ENCODE measurements at regions not wholly inside any gene's neighbourhood (a gene's known extent, or its start where the extent isn't known, plus 50 kb on each side); places are given as distances from the start of the nearest gene placed in this dataset.

- Mint-ChIP-seq H3K4me3 (no peak overlapping the region), H3K9me3 (peaks cover 5% of the 10 kb centered on the region), H3K4me1 (peaks cover 12% of the 10 kb centered on the region), H3K36me3 (peaks cover 3% of the 10 kb centered on the region), H3K27ac (no peak overlapping the region), H3K27me3 (peaks cover 22% of the 10 kb centered on the region)
- no peak for ATAC-seq (ENCODE audit: low read depth)
- DNase-seq (ENCODE audit: low spot score in 2 of 2) = no peak
Observed at GRCh38 chr15:31513178-31513577, 186.5 kb downstream of the KLF13 start.

- H3K27me3 Mint-ChIP-seq = peaks cover 22% of the 10 kb centered on the region
- no peak for ATAC-seq (ENCODE audit: low read depth)
- H3K9me3 Mint-ChIP-seq = peaks cover 5% of the 10 kb centered on the region
Observed at GRCh38 chr15:31516440-31516839, 189.8 kb downstream of the KLF13 start.

GRCh38 chr15:31516874-31517273 lies 190.2 kb downstream of the KLF13 start:
- ATAC-seq (ENCODE audit: low read depth) (no peak), DNase-seq (ENCODE audit: low spot score in 2 of 2) (no peak)
- no peak overlapping the region for H3K27ac Mint-ChIP-seq
- H3K4me3 Mint-ChIP-seq = no peak overlapping the region
- peaks cover 22% of the 10 kb centered on the region for H3K27me3 Mint-ChIP-seq
- peaks cover 3% of the 10 kb centered on the region for H3K36me3 Mint-ChIP-seq
- peaks cover 11% of the 10 kb centered on the region for H3K4me1 Mint-ChIP-seq
- peaks cover 5% of the 10 kb centered on the region for H3K9me3 Mint-ChIP-seq

More at GRCh38 chr15:31516440-31516839, 189.8 kb downstream of the KLF13 start:
- no peak for DNase-seq (ENCODE audit: low spot score in 2 of 2)
- H3K27ac Mint-ChIP-seq = no peak overlapping the region
- H3K36me3 Mint-ChIP-seq = peaks cover 3% of the 10 kb centered on the region
- no peak overlapping the region for H3K4me3 Mint-ChIP-seq
- peaks cover 12% of the 10 kb centered on the region for H3K4me1 Mint-ChIP-seq

GRCh38 chr15:31517711-31518110 lies 191.1 kb downstream of the KLF13 start:
- Mint-ChIP-seq H3K36me3 (peaks cover 3% of the 10 kb centered on the region), H3K27me3 (peaks cover 22% of the 10 kb centered on the region), H3K4me1 (peaks cover 5% of the 10 kb centered on the region), H3K4me3 (no peak overlapping the region), H3K27ac (no peak overlapping the region), H3K9me3 (peaks cover 5% of the 10 kb centered on the region)
- ATAC-seq (ENCODE audit: low read depth) (no peak), DNase-seq (ENCODE audit: low spot score in 2 of 2) (no peak)

- Mint-ChIP-seq H3K27ac (no peak overlapping the region), H3K27me3 (no peaks in the 10 kb centered on the region), H3K4me3 (no peak overlapping the region), H3K4me1 (no peaks in the 10 kb centered on the region), H3K36me3 (no peaks in the 10 kb centered on the region), H3K9me3 (no peaks in the 10 kb centered on the region)
- DNase-seq (ENCODE audit: low spot score in 2 of 2) (no peak), ATAC-seq (ENCODE audit: low read depth) (no peak)
Observed at GRCh38 chr15:31522028-31522427, 195.4 kb downstream of the KLF13 start.

GRCh38 chr15:31523027-31523654 lies 196.5 kb downstream of the KLF13 start:
- DNase-seq (ENCODE audit: low spot score in 2 of 2) (no peak), ATAC-seq (ENCODE audit: low read depth) (no peak)
- H3K4me3 Mint-ChIP-seq = no peak overlapping the region
- no peak overlapping the region for H3K27ac Mint-ChIP-seq
- no peaks in the 10 kb centered on the region for H3K9me3 Mint-ChIP-seq
- no peaks in the 10 kb centered on the region for H3K4me1 Mint-ChIP-seq
- no peaks in the 10 kb centered on the region for H3K36me3 Mint-ChIP-seq
- peaks cover 2% of the 10 kb centered on the region for H3K27me3 Mint-ChIP-seq

- no peak for DNase-seq (ENCODE audit: low spot score in 2 of 2)
- Mint-ChIP-seq H3K27ac (no peak overlapping the region), H3K36me3 (no peaks in the 10 kb centered on the region), H3K27me3 (peaks cover 3% of the 10 kb centered on the region), H3K4me1 (no peaks in the 10 kb centered on the region), H3K4me3 (no peak overlapping the region), H3K9me3 (no peaks in the 10 kb centered on the region)
- ATAC-seq (ENCODE audit: low read depth) = no peak
Observed at GRCh38 chr15:31523655-31524049, 197.0 kb downstream of the KLF13 start.

- Mint-ChIP-seq H3K4me3 (no peak overlapping the region), H3K27ac (no peak overlapping the region), H3K36me3 (no peaks in the 10 kb centered on the region), H3K4me1 (no peaks in the 10 kb centered on the region), H3K9me3 (no peaks in the 10 kb centered on the region), H3K27me3 (peaks cover 8% of the 10 kb centered on the region)
- DNase-seq (ENCODE audit: low spot score in 2 of 2) = no peak
- no peak for ATAC-seq (ENCODE audit: low read depth)
Observed at GRCh38 chr15:31525185-31525695, 198.6 kb downstream of the KLF13 start.

- no peak for ATAC-seq (ENCODE audit: low read depth)
- Mint-ChIP-seq H3K4me3 (no peak overlapping the region), H3K9me3 (no peaks in the 10 kb centered on the region), H3K27ac (no peak overlapping the region), H3K36me3 (no peaks in the 10 kb centered on the region), H3K4me1 (no peaks in the 10 kb centered on the region), H3K27me3 (peaks cover 8% of the 10 kb centered on the region)
- DNase-seq (ENCODE audit: low spot score in 2 of 2) = no peak
Observed at GRCh38 chr15:31525988-31526665, 199.5 kb downstream of the KLF13 start.

- DNase-seq (ENCODE audit: low spot score in 2 of 2) = no peak
- ATAC-seq (ENCODE audit: low read depth) = no peak
- Mint-ChIP-seq H3K9me3 (peaks cover 2% of the 10 kb centered on the region), H3K36me3 (no peaks in the 10 kb centered on the region), H3K4me1 (no peaks in the 10 kb centered on the region), H3K4me3 (no peak overlapping the region), H3K27ac (no peak overlapping the region), H3K27me3 (peaks cover 8% of the 10 kb centered on the region)
Observed at GRCh38 chr15:31526916-31527690, 200.5 kb downstream of the KLF13 start.

GRCh38 chr15:31528846-31529245 lies 202.2 kb downstream of the KLF13 start:
- no peak for ATAC-seq (ENCODE audit: low read depth)
- DNase-seq (ENCODE audit: low spot score in 2 of 2) = no peak
- Mint-ChIP-seq H3K4me3 (no peak overlapping the region), H3K4me1 (no peaks in the 10 kb centered on the region), H3K36me3 (no peaks in the 10 kb centered on the region), H3K9me3 (peaks cover 3% of the 10 kb centered on the region), H3K27ac (no peak overlapping the region), H3K27me3 (peaks cover 8% of the 10 kb centered on the region)

GRCh38 chr15:31537770-31538592 lies 211.3 kb downstream of the KLF13 start:
- Mint-ChIP-seq H3K36me3 (no peaks in the 10 kb centered on the region), H3K4me1 (no peaks in the 10 kb centered on the region), H3K27ac (no peak overlapping the region), H3K27me3 (peaks cover 24% of the 10 kb centered on the region), H3K4me3 (no peak overlapping the region), H3K9me3 (peaks cover 3% of the 10 kb centered on the region)
- no peak for DNase-seq (ENCODE audit: low spot score in 2 of 2)
- no peak for ATAC-seq (ENCODE audit: low read depth)

- no peaks in the 10 kb centered on the region for H3K9me3 Mint-ChIP-seq
- no peaks in the 10 kb centered on the region for H3K36me3 Mint-ChIP-seq
- ATAC-seq (ENCODE audit: low read depth) (no peak), DNase-seq (ENCODE audit: low spot score in 2 of 2) (no peak)
- H3K27me3 Mint-ChIP-seq = peaks cover 22% of the 10 kb centered on the region
- H3K27ac Mint-ChIP-seq = no peak overlapping the region
- H3K4me3 Mint-ChIP-seq = no peak overlapping the region
- H3K4me1 Mint-ChIP-seq = no peaks in the 10 kb centered on the region
Observed at GRCh38 chr15:31540633-31541032, 214.0 kb downstream of the KLF13 start.

All from memory B cell (primary cell).